HFFc6 (cell line): ENCODE measurements at regions not wholly inside any gene's neighbourhood (a gene's known extent, or its start where the extent isn't known, plus 50 kb on each side); places are given as distances from the start of the nearest gene placed in this dataset.

Experiments
- DNase-seq: peaks from one replicate; pipeline ENCODE4 v3.0.0-alpha.2; 2018
- H3K27ac Mint-ChIP-seq: 2 replicates; pipeline ENCODE4 v1.8.0; 2020; ENCODE audit warnings: mild to moderate bottlenecking, mixed read lengths
- H3K27me3 Mint-ChIP-seq: 2 replicates; pipeline ENCODE4 v1.8.0; 2021; ENCODE audit warnings: mild to moderate bottlenecking, moderate library complexity, mixed read lengths; ENCODE audit not compliant: insufficient read depth
- H3K36me3 Mint-ChIP-seq: 2 replicates; pipeline ENCODE4 v1.8.0; 2021; ENCODE audit warnings: low read depth, mixed read lengths
- H3K4me1 Mint-ChIP-seq: 2 replicates; pipeline ENCODE4 v1.8.0; 2020; ENCODE audit warnings: low read depth, mixed read lengths
- H3K4me3 Mint-ChIP-seq: 2 replicates; pipeline ENCODE4 v1.8.0; 2020; ENCODE audit warnings: mild to moderate bottlenecking, moderate library complexity, mixed read lengths
- H3K9me3 Mint-ChIP-seq: 2 replicates; pipeline ENCODE4 v1.8.0; 2020; ENCODE audit warnings: mild to moderate bottlenecking, mixed read lengths
- TF ChIP-seq, protein P1 (sequence below): fragments of 200-600 bp; sonication (generic); IDR thresholded peaks from 2 replicates; pipeline ENCODE4 v1.5.0; 2021; ENCODE audit warnings: antibody characterized with exemption, mild to moderate bottlenecking

DNA sequence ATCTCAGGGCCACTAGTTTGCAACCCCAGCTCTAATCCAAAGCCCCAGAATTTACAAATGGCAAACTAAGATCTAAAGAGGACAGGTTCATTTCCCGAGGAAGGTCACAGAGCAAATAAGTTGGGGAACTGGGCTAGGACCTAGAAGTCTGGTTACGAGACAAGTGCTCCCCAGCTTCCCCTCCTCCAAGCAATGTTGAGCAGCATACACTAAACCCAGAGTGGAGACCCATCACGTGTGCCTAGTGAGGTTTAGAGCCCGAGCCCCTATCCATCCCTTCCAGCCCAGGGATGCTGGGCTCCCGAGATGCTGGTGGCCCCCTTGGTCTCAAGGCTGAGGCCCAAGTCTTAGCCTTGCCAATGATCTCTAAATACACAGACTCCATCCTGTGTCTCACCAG lies 209.5 kb upstream of the ZMIZ1 start:
- Mint-ChIP-seq H3K4me3 (no peak overlapping the region), H3K27me3 (peaks cover 44% of the 10 kb centered on the region), H3K9me3 (no peaks in the 10 kb centered on the region), H3K36me3 (no peaks in the 10 kb centered on the region), H3K27ac (no peak overlapping the region), H3K4me1 (no peaks in the 10 kb centered on the region)
- no peak for DNase-seq
- TF ChIP-seq, protein P1, sequence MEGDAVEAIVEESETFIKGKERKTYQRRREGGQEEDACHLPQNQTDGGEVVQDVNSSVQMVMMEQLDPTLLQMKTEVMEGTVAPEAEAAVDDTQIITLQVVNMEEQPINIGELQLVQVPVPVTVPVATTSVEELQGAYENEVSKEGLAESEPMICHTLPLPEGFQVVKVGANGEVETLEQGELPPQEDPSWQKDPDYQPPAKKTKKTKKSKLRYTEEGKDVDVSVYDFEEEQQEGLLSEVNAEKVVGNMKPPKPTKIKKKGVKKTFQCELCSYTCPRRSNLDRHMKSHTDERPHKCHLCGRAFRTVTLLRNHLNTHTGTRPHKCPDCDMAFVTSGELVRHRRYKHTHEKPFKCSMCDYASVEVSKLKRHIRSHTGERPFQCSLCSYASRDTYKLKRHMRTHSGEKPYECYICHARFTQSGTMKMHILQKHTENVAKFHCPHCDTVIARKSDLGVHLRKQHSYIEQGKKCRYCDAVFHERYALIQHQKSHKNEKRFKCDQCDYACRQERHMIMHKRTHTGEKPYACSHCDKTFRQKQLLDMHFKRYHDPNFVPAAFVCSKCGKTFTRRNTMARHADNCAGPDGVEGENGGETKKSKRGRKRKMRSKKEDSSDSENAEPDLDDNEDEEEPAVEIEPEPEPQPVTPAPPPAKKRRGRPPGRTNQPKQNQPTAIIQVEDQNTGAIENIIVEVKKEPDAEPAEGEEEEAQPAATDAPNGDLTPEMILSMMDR: no peak

GRCh38 chr10:78859769-78860168 lies 209.0 kb upstream of the ZMIZ1 start:
- DNase-seq: no peak
- peaks cover 39% of the 10 kb centered on the region for H3K27me3 Mint-ChIP-seq
- no peak overlapping the region for H3K4me3 Mint-ChIP-seq
- TF ChIP-seq, protein P1: no peak
- H3K36me3 Mint-ChIP-seq: no peaks in the 10 kb centered on the region
- no peaks in the 10 kb centered on the region for H3K9me3 Mint-ChIP-seq
- no peak overlapping the region for H3K27ac Mint-ChIP-seq
- H3K4me1 Mint-ChIP-seq: no peaks in the 10 kb centered on the region

DNA sequence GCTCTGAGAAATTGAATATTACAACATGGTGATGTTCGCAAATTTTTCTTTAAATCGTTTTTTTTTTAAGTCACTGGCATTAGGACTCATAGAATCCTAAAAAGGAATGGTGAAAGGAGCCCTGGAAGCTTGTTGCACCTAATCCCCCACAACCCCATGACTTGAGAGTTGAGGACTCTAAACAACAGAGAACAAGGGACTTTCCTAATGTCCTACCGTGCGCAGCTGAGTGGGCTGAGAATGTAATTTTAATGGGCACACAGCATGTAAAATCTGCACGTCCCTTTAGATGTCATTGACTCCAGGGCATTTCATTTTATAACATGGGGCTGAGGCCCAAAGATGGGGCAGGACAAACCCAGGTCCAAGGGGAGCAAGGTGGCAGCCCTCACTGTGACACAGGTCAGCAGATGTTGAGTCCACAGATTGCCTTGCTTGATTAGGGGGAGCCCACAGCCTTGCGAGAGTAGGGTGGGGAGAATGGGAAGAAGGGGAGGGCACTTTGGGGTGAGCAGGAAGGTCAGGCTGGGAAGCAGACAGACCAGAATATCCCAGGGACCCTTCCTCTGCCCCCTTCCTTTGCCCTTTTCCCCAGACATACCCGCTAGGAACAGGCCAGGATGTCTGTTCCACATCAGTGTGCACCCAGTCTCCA lies 208.4 kb upstream of the ZMIZ1 start:
- H3K4me1 Mint-ChIP-seq: no peaks in the 10 kb centered on the region
- H3K4me3 Mint-ChIP-seq: no peak overlapping the region
- no peaks in the 10 kb centered on the region for H3K9me3 Mint-ChIP-seq
- TF ChIP-seq, protein P1: no peak
- H3K36me3 Mint-ChIP-seq: no peaks in the 10 kb centered on the region
- H3K27me3 Mint-ChIP-seq: peaks cover 41% of the 10 kb centered on the region
- DNase-seq: no peak
- H3K27ac Mint-ChIP-seq: no peak overlapping the region

GRCh38 chr10:78861529-78862327 lies 207.0 kb upstream of the ZMIZ1 start:
- Mint-ChIP-seq H3K36me3 (no peaks in the 10 kb centered on the region), H3K4me1 (no peaks in the 10 kb centered on the region), H3K9me3 (no peaks in the 10 kb centered on the region), H3K4me3 (no peak overlapping the region), H3K27ac (no peak overlapping the region), H3K27me3 (peaks cover 43% of the 10 kb centered on the region)
- no peak for DNase-seq
- TF ChIP-seq, protein P1: no peak

- H3K27ac Mint-ChIP-seq: no peak overlapping the region
- H3K9me3 Mint-ChIP-seq: no peaks in the 10 kb centered on the region
- H3K4me3 Mint-ChIP-seq: no peak overlapping the region
- H3K4me1 Mint-ChIP-seq: no peaks in the 10 kb centered on the region
- TF ChIP-seq, protein P1: no peak
- no peak for DNase-seq
- H3K27me3 Mint-ChIP-seq: peaks cover 38% of the 10 kb centered on the region
- H3K36me3 Mint-ChIP-seq: no peaks in the 10 kb centered on the region
Observed at GRCh38 chr10:78862328-78862640, 206.5 kb upstream of the ZMIZ1 start.
